Fibroblast of skin of right biceps (primary cell): ENCODE measurements at regions not wholly inside any gene's neighbourhood (a gene's known extent, or its start where the extent isn't known, plus 50 kb on each side); places are given as distances from the start of the nearest gene placed in this dataset.
"Not testable (repeated sequence)": the region's sequence is repeated elsewhere in the genome, so short reads cannot be mapped to it uniquely, and the experiment has no call there.

ENCODE experiments used
- DNase-seq: peaks from one replicate; pipeline ENCODE4 v3.0.0-alpha.2; 2013

- not testable (repeated sequence) for DNase-seq
Observed at GRCh38 chr14:105995011-105995710, 468.8 kb downstream of the TMEM121 start.

- DNase-seq: not testable (repeated sequence)
Observed at GRCh38 chr14:105998597-105998996, 472.2 kb downstream of the TMEM121 start.

GRCh38 chr14:105999361-106000028 lies 473.1 kb downstream of the TMEM121 start:
- no peak for DNase-seq

- not testable (repeated sequence) for DNase-seq
Observed at GRCh38 chr14:106000029-106000511, 473.7 kb downstream of the TMEM121 start.

- not testable (repeated sequence) for DNase-seq
Observed at GRCh38 chr14:106001277-106001676, 474.9 kb downstream of the TMEM121 start.

- no peak for DNase-seq
Observed at GRCh38 chr14:106003351-106003750, 477.0 kb downstream of the TMEM121 start.

DNA sequence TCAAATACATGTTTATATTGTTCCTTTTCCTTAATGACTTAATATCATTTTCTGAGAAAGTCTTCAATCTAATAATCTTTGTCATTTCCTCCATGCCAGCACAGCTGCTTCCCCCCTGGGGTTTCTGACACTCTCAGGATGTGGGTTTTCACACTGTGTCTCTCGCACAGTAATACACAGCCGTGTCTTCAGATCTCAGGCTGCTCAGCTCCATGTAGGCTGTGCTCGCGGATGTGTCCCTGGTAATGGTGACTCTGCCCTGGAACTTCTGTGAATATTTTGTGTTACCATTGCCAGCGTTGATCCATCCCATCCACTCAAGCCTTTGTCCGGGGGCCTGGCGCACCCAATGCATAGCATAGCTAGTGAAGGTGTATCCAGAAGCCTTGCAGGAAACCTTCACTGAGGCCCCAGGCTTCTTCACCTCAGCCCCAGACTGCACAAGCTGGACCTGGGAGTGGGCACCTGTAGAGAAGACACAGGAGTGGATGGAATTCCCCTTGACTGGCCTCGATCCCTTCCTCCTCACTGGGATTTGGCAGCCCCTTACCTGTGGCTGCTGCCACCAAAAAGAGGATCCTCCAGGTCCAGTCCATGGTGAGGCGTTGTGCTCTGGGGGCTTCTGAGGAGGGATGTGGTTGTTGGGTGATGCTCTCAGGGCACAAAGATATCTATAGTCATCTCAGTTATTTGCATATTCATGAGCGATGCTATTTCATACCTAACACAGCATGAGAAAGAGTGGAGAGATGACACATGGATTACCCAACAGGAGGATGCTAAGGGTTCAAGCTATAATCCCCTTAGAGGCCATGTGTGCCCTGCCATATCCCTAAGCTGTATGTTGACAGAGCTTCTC lies 478.8 kb downstream of the TMEM121 start:
- not testable (repeated sequence) for DNase-seq

- not testable (repeated sequence) for DNase-seq
Observed at GRCh38 chr14:106006043-106006442, 479.7 kb downstream of the TMEM121 start.

GRCh38 chr14:106006716-106007115 lies 480.3 kb downstream of the TMEM121 start:
- DNase-seq: not testable (repeated sequence)

- DNase-seq: no peak
Observed at GRCh38 chr14:106010783-106011182, 484.4 kb downstream of the TMEM121 start.

DNA sequence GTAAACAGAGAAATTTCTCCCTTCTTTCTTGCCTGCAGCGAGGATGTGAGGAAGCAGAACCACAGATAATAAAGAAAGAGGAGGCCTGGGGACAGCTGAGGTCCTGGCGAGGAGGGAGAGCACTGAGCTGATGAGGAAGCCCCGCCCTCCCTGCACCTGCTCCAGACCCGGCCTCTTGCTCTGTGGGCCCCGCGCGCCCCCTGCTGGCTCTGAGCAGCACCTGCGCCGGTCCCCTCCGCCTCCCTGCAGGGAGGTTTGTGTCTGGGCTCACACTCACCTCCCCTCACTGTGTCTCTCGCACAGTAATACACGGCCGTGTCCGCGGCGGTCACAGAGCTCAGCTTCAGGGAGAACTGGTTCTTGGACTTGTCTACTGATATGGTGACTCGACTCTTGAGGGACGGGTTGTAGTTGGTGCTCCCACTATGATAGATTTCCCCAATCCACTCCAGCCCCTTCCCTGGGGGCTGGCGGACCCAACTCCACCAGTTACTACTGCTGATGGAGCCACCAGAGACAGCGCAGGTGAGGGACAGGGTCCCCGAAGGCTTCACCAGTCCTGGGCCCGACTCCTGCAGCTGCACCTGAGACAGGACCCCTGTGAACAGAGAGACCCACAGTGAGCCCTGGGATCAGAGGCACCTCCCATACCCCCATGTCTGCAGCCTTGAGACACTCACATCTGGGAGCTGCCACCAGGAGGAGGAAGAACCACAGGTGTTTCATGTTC lies 485.4 kb downstream of the TMEM121 start:
- DNase-seq: not testable (repeated sequence)

DNA sequence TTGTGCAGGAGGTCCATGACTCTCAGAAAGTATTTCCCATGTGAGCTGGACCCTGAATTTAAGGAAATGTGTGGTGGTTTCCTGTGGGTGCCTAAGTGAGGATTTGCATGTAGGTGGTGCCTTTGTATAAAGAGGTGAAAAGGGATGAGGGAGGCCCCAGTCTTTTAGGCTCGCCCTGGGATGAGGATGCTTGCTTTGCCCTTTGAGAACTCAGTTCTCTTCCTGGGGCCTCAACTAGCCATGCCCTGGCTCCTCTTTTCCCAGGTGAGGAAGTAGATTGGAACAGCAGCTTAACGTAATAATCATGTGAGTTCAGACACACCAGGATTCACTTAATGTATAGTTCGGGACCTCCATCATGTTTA lies 486.0 kb downstream of the TMEM121 start:
- not testable (repeated sequence) for DNase-seq

GRCh38 chr14:106013879-106014376 lies 487.5 kb downstream of the TMEM121 start:
- DNase-seq: no peak

DNA sequence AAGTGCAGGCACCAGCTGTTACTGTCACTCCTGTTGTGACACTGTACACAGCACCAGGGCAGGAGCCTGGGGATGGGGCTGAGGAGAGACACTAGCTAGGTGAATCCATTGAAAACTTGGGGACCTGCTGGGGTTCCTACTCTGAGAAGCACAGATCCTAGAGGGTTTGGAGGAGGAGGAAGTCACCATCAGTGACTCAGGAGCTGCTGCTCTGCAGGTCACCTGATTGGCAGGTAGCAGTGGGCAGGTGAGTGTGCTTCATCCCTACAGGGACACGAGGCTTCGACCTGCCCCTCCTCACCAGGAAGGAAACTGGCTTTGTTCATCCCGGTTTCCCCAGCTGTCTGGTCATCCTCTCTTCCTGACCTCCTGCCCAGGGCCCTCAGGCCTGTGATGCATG lies 491.6 kb downstream of the TMEM121 start:
- DNase-seq: not testable (repeated sequence)

- no peak for DNase-seq
Observed at GRCh38 chr14:106021832-106022231, 495.4 kb downstream of the TMEM121 start.

- DNase-seq: not testable (repeated sequence)
Observed at GRCh38 chr14:106022648-106023047, 496.3 kb downstream of the TMEM121 start.

GRCh38 chr14:106023411-106023810 lies 497.0 kb downstream of the TMEM121 start:
- DNase-seq: no peak

GRCh38 chr14:106024983-106025604 lies 498.7 kb downstream of the TMEM121 start:
- DNase-seq: no peak

DNA sequence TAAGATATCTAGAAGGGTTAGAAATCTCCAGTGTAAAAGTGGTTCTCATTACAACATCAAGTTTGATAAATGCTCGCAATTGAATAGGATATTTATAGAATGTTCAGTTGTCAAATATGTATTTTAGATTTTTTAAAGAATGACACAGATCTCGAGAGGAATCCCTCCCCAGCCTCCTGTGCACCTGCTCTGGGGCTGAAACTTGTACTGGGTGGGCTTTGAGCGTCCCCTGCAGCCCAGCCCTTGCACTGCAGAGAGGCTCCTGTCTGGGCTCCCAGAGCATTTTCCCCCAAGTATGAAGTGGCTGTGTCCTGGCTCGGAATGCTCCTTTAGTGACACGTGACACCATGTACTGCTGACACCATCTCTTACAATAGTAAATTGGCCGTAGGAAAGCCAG lies 499.6 kb downstream of the TMEM121 start:
- DNase-seq: no peak

DNA sequence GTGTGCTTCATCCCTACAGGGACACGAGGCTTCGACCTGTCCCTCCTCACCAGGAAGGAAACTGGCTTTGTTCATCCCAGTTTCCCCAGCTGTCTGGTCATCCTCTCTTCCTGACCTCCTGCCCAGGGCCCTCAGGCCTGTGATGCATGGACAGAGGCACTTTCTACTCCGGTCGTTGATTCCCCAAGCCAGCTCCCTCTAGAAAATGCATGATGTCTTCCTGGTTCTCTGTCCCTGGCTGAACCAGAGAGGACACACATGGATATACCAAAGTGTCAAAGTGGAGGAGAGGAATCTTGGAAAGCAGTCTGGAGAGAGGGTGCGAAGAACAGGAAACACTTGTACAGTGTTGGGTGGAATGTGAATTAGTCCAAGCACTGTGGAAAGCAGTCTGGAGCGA lies 501.4 kb downstream of the TMEM121 start:
- DNase-seq: not testable (repeated sequence)

DNA sequence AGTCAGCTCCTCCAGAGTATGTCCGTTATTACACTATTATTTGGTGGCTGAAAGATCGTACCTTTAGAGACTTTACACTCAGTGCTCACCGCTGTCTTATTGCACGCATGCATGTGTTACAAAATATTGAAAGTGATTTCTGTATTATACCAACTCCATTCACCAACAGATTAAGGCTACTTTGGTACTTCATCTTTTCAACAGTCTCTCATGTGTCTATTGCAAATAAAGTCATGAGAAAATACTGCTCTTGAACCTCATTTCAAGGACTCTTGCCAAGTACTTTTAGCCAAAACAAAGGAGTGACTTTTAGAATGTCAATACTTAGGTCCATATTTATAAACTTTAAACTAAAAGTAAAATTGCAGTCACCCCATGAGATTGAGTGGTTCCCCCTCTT lies 503.6 kb downstream of the TMEM121 start:
- DNase-seq: no peak

GRCh38 chr14:106037380-106037779 lies 511.0 kb downstream of the TMEM121 start:
- no peak for DNase-seq
